ENCODE measurements at regions not wholly inside any gene's neighbourhood (a gene's known extent, or its start where the extent isn't known, plus 50 kb on each side); places are given as distances from the start of the nearest gene placed in this dataset.

- DNase-seq (ENCODE audit: extremely low spot score): no peak
- H3K36me3 ChIP-seq (ENCODE audit: insufficient read depth): no peaks in the 10 kb centered on the region
- H3K4me1 ChIP-seq (ENCODE audit: insufficient read depth): no peaks in the 10 kb centered on the region
- 92% methylated on average over 1 of the region's 1 CpG for WGBS
- H3K27ac ChIP-seq (ENCODE audit: low read depth): no peak overlapping the region
- H3K4me3 ChIP-seq (ENCODE audit: low read depth, low read length): no peak overlapping the region
These were observed 481.3 kb downstream of the PIK3C3 start for GRCh38 chr18:42436222-42436765.

- no peak for DNase-seq (ENCODE audit: extremely low spot score)
- Histone ChIP-seq H3K36me3 (ENCODE audit: insufficient read depth) (no peaks in the 10 kb centered on the region), H3K4me1 (ENCODE audit: insufficient read depth) (no peaks in the 10 kb centered on the region), H3K4me3 (ENCODE audit: low read depth, low read length) (no peak overlapping the region), H3K27ac (ENCODE audit: low read depth) (no peak overlapping the region)
- WGBS: 88% methylated on average over 5 of the region's 5 CpGs
These were observed 482.0 kb downstream of the PIK3C3 start for GRCh38 chr18:42437001-42437400.

- Histone ChIP-seq H3K4me1 (ENCODE audit: insufficient read depth) (no peaks in the 10 kb centered on the region), H3K27ac (ENCODE audit: low read depth) (no peak overlapping the region), H3K36me3 (ENCODE audit: insufficient read depth) (no peaks in the 10 kb centered on the region), H3K4me3 (ENCODE audit: low read depth, low read length) (no peak overlapping the region)
- WGBS: 82% methylated on average over 2 of the region's 2 CpGs
- no peak for DNase-seq (ENCODE audit: extremely low spot score)
These were observed 482.6 kb downstream of the PIK3C3 start for GRCh38 chr18:42437646-42438045.

GRCh38 chr18:42442656-42443055 lies 487.6 kb downstream of the PIK3C3 start:
- 68% methylated on average over 3 of the region's 3 CpGs for WGBS
- H3K4me3 ChIP-seq (ENCODE audit: low read depth, low read length): no peak overlapping the region
- no peaks in the 10 kb centered on the region for H3K36me3 ChIP-seq (ENCODE audit: insufficient read depth)
- no peak for DNase-seq (ENCODE audit: extremely low spot score)
- no peaks in the 10 kb centered on the region for H3K4me1 ChIP-seq (ENCODE audit: insufficient read depth)
- H3K27ac ChIP-seq (ENCODE audit: low read depth): no peak overlapping the region

GRCh38 chr18:42444349-42444748 lies 489.3 kb downstream of the PIK3C3 start:
- WGBS: 32% methylated on average over 1 of the region's 1 CpG
- Histone ChIP-seq H3K27ac (ENCODE audit: low read depth) (no peak overlapping the region), H3K36me3 (ENCODE audit: insufficient read depth) (no peaks in the 10 kb centered on the region), H3K4me1 (ENCODE audit: insufficient read depth) (no peaks in the 10 kb centered on the region), H3K4me3 (ENCODE audit: low read depth, low read length) (no peak overlapping the region)
- no peak for DNase-seq (ENCODE audit: extremely low spot score)

DNA sequence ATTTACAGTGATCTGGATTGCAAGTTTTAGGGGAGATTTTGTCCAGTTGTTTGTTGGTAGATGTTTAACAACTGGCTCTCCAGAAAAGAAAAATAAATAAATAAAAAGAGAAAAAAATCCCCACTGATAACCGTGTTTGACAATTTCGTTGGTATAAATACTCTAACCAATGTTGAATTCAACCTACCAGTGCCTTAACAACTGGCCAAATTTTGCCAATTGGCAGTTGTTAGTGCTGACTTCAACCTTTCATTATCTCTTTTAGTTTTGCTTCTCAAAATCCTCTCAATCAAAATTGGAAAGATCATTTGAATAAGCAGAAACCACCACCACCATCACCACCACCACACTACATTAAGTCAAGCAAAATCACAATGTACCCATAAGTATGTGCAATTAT lies 490.3 kb downstream of the PIK3C3 start:
- 84% methylated on average over 2 of the region's 2 CpGs for WGBS
- no peak overlapping the region for H3K4me3 ChIP-seq (ENCODE audit: low read depth, low read length)
- H3K27ac ChIP-seq (ENCODE audit: low read depth): no peak overlapping the region
- no peaks in the 10 kb centered on the region for H3K4me1 ChIP-seq (ENCODE audit: insufficient read depth)
- H3K36me3 ChIP-seq (ENCODE audit: insufficient read depth): no peaks in the 10 kb centered on the region
- DNase-seq (ENCODE audit: extremely low spot score): no peak

- Histone ChIP-seq H3K4me1 (ENCODE audit: insufficient read depth) (no peaks in the 10 kb centered on the region), H3K27ac (ENCODE audit: low read depth) (no peak overlapping the region), H3K4me3 (ENCODE audit: low read depth, low read length) (no peak overlapping the region), H3K36me3 (ENCODE audit: insufficient read depth) (no peaks in the 10 kb centered on the region)
- DNase-seq (ENCODE audit: extremely low spot score): no peak
These were observed 491.2 kb downstream of the PIK3C3 start for GRCh38 chr18:42446195-42446594.

DNA sequence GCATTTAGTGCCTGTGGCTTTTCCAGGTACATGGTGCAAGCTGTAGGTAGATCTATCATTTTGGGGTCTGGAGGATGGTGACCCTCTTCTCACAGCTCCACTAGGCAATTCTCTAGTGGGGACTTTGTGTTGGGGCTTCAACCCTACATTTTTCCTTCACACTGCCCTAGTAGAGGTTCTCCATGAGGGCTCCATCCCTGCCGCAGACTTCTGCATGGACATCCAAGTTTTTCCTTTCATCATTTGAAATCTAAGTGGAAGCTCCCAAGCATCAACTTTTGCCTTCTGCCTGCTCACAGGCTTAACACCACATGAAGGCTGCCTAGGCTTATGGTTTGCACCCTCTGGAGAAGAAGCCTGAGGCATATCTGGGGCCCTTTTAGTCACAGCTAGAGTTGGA lies 492.7 kb downstream of the PIK3C3 start:
- 100% methylated on average over 1 of the region's 1 CpG for WGBS
- Histone ChIP-seq H3K27ac (ENCODE audit: low read depth) (no peak overlapping the region), H3K4me1 (ENCODE audit: insufficient read depth) (no peaks in the 10 kb centered on the region), H3K4me3 (ENCODE audit: low read depth, low read length) (no peak overlapping the region), H3K36me3 (ENCODE audit: insufficient read depth) (no peaks in the 10 kb centered on the region)
- DNase-seq (ENCODE audit: extremely low spot score): no peak

GRCh38 chr18:42458226-42458625 lies 503.2 kb downstream of the PIK3C3 start:
- H3K27ac ChIP-seq (ENCODE audit: low read depth): no peak overlapping the region
- no peaks in the 10 kb centered on the region for H3K36me3 ChIP-seq (ENCODE audit: insufficient read depth)
- no peak overlapping the region for H3K4me3 ChIP-seq (ENCODE audit: low read depth, low read length)
- DNase-seq (ENCODE audit: extremely low spot score): no peak
- 42% methylated on average over 2 of the region's 2 CpGs for WGBS
- H3K4me1 ChIP-seq (ENCODE audit: insufficient read depth): no peaks in the 10 kb centered on the region

GRCh38 chr18:42459873-42460272 lies 504.8 kb downstream of the PIK3C3 start:
- H3K27ac ChIP-seq (ENCODE audit: low read depth): no peak overlapping the region
- 74% methylated on average over 2 of the region's 2 CpGs for WGBS
- no peaks in the 10 kb centered on the region for H3K4me1 ChIP-seq (ENCODE audit: insufficient read depth)
- H3K4me3 ChIP-seq (ENCODE audit: low read depth, low read length): no peak overlapping the region
- no peak for DNase-seq (ENCODE audit: extremely low spot score)
- no peaks in the 10 kb centered on the region for H3K36me3 ChIP-seq (ENCODE audit: insufficient read depth)

DNA sequence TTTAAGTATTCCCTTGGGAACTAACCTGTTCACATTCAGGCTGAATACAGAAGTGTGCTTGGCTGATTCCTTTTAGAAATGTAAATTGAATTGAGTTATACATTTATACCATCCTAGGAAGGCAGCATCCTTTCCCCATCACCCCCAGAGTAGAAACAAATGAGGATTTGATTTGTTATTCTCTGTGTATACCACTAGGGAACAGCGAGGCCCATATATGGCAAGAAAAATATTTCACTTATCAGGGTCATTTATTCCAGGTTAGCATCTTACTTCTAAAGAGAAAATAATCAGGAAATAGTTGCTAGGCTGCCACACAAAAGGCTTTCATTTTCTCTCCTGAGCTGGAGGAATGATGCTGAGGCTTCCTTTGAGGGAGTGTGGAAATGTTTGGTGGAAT lies 516.9 kb downstream of the PIK3C3 start:
- H3K27ac ChIP-seq (ENCODE audit: low read depth): no peak overlapping the region
- no peaks in the 10 kb centered on the region for H3K36me3 ChIP-seq (ENCODE audit: insufficient read depth)
- DNase-seq (ENCODE audit: extremely low spot score): no peak
- no peaks in the 10 kb centered on the region for H3K4me1 ChIP-seq (ENCODE audit: insufficient read depth)
- 60% methylated on average over 1 of the region's 1 CpG for WGBS
- no peak overlapping the region for H3K4me3 ChIP-seq (ENCODE audit: low read depth, low read length)

DNA sequence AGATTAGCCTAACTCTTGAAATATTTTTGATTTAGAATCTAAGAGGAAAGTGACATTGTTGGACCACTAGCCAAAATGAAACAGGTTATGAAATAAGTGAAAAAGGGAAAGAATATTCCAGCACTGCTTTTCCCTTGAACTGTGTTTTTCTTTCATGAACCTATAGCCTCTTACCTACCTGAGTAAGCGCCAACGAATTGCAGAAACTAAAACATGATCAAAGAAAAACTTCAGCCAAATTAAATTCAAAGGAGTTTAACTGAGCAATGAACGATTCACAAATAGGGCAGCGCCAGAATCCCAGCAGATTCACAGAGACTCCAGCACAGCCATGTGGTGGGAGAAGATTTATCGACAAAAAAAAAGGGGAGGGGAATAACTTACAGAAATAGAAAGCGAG lies 518.6 kb downstream of the PIK3C3 start:
- Histone ChIP-seq H3K4me1 (ENCODE audit: insufficient read depth) (no peaks in the 10 kb centered on the region), H3K4me3 (ENCODE audit: low read depth, low read length) (no peak overlapping the region), H3K36me3 (ENCODE audit: insufficient read depth) (no peaks in the 10 kb centered on the region), H3K27ac (ENCODE audit: low read depth) (no peak overlapping the region)
- DNase-seq (ENCODE audit: extremely low spot score): no peak
- 87% methylated on average over 6 of the region's 6 CpGs for WGBS

DNA sequence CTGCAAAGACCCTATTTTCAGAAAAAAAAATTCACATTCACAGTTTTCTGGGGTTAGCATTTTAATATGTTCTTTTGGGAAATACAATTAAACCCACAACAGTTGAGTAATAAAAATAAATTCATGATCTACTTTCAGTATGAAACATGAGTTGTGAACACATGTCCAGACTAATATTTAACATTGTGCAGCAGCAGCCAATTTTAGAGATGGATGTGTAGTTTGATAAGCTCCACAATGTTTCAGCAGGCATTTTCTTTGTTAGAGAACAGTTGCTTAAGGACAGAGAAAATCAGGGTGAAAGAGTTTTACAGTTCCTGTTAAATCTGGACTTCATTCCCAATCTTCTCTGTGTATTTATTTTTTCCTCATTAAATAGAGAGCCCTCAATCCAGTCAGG lies 519.5 kb downstream of the PIK3C3 start:
- Histone ChIP-seq H3K4me3 (ENCODE audit: low read depth, low read length) (no peak overlapping the region), H3K27ac (ENCODE audit: low read depth) (no peak overlapping the region), H3K36me3 (ENCODE audit: insufficient read depth) (no peaks in the 10 kb centered on the region), H3K4me1 (ENCODE audit: insufficient read depth) (no peaks in the 10 kb centered on the region)
- DNase-seq (ENCODE audit: extremely low spot score): no peak

GRCh38 chr18:42475157-42475556 lies 520.1 kb downstream of the PIK3C3 start:
- no peak for DNase-seq (ENCODE audit: extremely low spot score)
- H3K4me3 ChIP-seq (ENCODE audit: low read depth, low read length): no peak overlapping the region
- H3K4me1 ChIP-seq (ENCODE audit: insufficient read depth): no peaks in the 10 kb centered on the region
- no peaks in the 10 kb centered on the region for H3K36me3 ChIP-seq (ENCODE audit: insufficient read depth)
- WGBS: 76% methylated on average over 1 of the region's 1 CpG
- H3K27ac ChIP-seq (ENCODE audit: low read depth): no peak overlapping the region

DNA sequence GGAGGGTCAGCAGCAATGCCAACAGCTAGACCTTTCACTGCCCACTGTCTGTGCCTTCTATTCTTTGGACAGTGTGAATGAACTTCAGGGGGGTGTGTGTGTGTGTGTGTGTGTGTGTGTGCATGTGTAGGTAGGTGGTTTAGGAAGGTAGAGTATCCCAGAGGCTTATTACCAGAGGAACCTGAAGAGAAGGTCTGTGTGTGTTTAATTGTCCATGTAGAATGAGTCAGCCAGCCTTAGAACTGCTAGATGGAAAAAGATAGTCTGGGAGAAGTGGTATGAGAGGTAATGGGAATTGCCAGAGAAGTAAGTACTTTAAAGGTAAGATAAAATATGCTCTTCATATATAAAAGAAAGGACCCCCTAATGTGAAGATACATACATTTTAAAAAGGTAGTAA lies 522.2 kb downstream of the PIK3C3 start:
- Histone ChIP-seq H3K36me3 (ENCODE audit: insufficient read depth) (no peaks in the 10 kb centered on the region), H3K27ac (ENCODE audit: low read depth) (no peak overlapping the region), H3K4me1 (ENCODE audit: insufficient read depth) (no peaks in the 10 kb centered on the region), H3K4me3 (ENCODE audit: low read depth, low read length) (no peak overlapping the region)
- no peak for DNase-seq (ENCODE audit: extremely low spot score)

Data from urinary bladder (tissue), 3 donors.